HK-2 (cell line): ENCODE measurements at regions not wholly inside any gene's neighbourhood (a gene's known extent, or its start where the extent isn't known, plus 50 kb on each side); places are given as distances from the start of the nearest gene placed in this dataset.

Experiments
- DNase-seq: peaks from one replicate; pipeline ENCODE4 v3.0.0-alpha.2; 2018; ENCODE audit not compliant: unreplicated experiment

DNA sequence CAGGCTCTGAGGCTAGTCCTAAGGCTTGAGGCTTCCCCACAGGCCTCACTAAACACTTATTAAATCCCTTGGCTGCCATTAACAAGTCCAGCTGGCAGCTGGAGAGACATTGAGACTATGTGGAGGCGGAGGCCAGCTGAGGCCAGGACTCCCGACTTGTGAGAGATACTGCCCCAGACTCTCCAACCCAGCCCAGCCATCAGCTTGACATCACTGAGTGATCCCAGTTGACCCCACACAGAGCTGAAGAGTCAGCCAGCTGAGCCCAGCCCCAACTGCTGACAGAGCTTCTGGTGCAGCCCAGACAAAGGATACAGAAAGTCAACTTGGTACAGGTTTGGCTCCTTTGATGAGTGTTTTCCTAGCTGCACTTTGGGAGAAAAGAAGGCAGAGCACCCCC is 343.1 kb downstream of the C16orf95 start:
- DNase-seq = no peak

DNA sequence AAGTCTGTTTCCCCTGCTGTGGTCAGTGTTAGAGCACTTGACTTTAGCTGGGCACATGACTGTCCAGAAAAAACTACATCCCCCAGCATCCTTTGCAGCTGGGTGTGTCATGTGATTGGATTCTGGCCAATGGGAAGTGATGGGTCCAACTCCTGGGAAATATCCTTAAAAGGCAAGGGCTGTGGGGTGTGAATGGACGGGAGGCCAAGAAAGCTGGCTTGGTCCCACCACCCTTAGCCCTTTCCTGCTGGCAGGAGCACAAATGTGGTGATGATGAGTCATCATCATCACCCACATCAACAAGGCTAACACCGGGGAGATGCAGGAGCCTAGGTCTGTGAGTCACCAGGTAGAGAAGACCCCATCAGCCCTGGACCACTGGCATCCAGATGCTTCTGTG is 341.7 kb downstream of the C16orf95 start:
- DNase-seq = peak; percentile 37

DNA sequence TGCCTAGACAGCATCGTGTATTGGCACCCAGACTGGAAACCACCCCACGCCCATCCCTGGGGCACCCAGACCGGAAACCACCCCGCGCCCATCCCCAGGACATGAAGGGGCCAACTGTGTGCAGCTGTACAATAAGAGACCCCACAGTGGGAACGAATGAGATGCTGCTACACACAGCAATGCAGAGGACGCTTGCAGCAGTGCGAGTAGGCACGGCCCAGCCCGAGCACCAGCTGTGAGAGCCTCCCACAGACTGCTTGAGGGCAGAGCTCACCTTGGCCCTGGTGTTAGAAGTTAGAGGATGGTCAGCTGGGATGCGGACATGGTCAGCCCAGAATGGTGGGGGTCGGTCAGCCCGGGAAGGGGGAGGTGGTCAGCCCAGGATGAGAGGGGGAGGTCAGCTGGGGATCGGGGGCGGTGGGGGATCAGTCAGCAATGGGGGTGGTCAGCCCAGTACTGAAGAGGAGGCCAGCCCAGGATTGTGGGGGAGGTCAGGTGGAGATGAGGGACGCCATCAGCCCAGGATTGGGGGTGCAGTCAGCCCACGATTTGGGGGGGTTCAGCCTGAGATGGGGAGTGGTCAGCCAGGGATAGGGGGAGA is 340.0 kb downstream of the C16orf95 start:
- DNase-seq = no peak

DNA sequence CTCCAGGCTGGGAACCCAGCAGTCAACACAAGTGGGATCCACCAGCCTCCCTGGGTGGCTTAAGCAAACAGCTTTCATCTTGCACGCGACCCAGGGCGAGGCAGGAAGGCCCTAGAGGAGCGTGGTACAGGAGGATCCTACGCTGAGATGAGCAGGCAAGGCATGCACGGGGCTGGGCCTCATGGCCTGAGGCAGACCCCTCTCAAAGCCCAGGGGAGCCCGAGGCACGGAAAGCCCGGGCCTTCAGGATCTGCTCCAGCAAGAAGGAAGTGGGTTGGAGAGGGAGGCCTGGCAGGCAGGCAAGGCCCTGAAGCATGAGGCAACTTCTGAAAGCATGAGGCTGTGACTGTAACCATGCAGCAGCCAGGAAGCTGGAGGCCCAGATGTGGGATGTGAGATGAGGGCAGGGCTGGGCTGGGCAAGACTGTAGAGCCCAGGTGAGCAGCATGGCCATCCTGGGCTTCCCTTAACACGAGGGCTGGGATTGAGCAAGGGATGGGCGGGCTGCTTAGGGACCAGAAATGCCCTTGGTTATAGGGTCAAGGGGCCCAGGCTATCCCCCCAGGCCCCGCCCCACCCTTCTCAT is 338.7 kb downstream of the C16orf95 start:
- no peak for DNase-seq

DNA sequence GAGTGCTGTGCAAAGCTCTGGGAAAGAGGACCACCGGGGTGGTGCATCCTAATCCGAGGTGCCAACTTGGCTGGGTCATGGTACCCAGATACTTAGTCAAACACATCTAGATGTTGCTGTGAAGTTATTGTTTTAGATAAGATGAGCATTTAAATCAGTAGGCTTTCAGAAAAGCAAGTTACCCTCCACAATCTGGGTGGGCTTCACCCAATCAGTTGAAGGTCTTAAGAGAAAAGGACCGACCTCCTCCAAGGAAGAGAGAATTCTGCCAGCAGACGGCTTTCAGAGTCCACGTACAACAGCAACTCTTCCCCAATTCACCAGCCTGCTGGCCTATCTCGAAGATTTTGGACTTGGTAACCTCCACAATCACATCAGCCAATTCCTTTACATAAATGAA is 338.1 kb downstream of the C16orf95 start:
- DNase-seq = no peak

DNA sequence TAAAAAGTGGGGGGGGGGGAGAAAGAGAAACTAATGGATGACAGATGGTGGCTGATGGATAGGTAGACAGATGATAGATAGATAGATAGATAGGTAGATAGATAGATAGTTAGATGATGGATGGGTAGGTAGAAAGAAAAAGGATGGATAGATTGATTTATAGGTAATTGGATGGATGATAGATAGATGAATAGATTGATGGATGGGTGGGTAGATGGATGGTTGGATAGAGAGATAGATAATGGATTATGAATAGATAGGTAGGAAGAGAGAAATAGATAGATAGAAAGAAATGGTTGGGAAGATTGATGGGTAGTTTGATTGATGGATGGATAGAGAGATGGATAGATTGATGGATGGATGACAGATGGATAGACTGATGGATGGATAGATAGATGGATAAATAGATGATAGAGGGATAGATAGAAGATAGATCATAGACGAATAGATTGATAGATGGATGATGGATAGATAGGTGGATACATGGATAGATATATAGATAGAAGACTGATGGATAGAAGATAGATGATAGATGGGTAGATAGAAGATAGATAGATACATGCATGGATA is 337.1 kb downstream of the C16orf95 start:
- no peak for DNase-seq

DNA sequence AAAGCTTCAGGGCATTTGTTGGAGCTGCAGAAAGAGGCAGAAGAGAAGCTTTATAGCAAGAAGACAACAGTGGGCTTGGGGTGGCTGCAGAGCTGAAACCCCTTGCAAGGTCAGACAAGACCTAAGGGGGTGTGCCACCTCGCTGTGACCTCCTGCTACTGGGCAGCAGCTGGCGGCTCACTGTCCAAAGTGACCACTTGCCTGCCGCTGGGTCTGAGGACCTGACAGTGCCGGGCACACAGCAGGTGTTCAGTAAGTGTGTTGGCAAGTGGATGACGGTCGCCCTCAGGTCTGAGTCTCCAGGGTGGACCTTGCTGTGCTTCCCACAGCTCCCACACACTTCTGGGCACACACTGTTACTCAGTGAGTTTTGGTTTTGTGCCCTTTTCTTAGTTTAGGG is 336.5 kb downstream of the C16orf95 start:
- no peak for DNase-seq

DNA sequence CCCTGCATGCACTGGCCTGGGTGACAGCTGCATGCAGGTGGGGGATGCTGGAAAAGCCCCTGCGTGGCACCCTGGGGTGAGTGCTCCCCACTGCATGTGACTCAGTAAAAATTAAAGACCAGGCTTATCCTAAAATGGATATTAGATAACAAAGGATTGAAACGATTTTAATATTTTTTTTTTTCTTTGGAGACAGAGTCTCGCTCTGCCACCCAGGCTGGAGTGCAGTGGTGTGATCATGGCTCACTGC is 334.9 kb downstream of the C16orf95 start:
- no peak for DNase-seq

DNA sequence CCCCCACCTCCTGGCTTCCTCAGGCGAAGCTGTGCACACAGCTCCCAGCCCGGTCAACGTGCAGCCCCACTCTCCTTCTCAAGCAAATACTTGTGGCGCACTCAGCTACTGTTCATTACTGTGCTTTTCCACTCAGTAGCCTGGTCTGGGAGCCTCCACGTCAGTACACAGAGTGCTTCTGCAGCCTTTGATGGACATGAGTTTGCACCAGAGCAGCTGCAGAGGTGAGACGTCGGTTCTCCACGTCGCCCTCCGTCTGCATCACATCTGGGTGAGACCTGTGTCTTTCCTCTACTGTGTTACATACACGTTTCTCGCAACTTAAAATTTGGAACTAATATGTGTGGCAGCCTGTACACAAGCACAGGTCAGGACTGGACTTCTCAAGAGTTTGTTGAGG is 334.3 kb downstream of the C16orf95 start:
- DNase-seq = no peak

DNA sequence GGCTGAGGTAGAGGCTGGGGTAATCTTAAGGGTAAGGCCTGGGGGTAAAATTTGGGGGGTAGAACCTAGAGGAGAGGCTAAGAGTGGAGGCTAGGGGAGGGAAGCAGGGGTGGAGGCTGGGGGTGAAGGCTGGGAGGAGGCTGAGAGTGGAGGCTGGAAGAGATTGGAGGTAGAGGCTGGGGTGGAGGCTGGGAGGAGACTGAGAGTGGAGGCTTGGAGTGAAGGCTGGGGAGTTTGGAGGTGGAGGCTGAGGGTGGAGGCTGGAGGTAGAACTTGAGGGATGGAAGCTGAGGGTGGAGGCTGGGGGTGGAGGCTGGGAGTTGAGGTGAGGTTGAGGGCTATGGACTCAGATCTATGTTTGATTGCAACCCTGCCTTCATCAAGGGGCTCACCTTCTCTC is 333.6 kb downstream of the C16orf95 start:
- no peak for DNase-seq

DNA sequence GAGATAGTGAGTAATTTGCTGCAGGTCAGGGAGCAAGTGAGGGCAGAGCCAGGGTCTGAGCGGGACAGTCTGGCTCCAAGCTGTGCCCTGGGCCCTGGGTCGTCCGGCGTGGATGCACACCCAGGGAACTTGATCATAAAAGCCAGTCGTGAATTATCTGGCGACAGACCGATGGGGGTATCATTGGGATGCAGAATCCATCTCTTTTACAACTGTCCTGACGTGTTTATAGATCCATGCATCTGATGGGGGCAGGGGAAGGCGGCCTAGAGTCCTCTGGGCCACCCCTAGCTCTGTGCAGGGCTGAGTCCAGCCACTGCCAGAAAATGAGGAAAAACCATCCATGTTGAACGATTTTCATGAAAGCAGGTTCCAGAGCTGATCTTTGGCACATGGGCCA is 332.8 kb downstream of the C16orf95 start:
- no peak for DNase-seq

DNA sequence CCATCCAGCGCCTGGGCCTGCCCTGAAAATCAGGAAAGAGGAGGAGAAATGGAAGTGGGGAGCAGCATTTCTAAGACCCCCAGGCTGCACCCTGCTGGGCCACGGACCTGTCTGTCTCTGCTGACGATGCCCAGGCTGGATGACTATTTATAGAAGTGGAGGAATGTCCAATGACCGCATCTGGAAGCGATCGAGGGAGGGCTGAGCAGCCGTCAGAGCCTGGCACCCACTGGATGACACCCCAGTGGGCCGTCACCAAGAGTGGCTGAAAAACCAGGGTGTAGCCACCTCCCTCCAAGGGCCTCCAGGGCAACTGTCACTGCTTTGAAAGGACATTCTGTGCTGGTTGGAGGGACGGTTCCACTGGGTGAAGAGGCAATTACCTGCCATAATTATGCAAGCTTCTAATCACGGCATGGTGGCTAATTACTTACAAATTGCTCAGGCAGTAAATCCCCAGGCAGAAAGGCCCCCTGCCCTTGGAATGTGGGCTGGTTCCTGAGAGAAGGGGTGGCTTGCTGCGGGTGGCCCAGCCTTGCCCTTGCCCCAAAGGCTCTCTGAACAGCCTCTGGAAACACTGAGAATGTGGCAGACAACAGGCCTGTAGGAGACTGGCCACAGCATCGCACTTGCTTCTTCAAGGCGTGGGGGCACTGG is 332.1 kb downstream of the C16orf95 start:
- DNase-seq = no peak

DNA sequence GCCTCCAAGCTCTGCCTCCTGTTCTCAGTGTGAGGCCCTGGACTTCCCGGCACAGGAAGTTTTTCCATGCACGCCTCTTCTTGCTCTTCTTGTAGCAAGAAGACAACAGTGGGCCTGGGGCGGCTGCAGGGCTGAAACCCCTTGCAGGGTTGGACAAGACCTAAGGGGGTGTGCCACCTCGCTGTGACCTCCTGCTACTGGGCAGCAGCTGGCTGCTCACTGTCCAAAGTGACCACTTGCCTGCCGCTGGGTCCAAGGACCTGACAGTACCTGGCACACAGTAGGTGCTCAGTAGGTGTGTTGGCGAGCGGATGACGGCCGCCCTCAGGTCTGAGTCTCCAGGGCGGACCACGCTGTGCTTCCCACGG is 331.6 kb downstream of the C16orf95 start:
- no peak for DNase-seq

DNA sequence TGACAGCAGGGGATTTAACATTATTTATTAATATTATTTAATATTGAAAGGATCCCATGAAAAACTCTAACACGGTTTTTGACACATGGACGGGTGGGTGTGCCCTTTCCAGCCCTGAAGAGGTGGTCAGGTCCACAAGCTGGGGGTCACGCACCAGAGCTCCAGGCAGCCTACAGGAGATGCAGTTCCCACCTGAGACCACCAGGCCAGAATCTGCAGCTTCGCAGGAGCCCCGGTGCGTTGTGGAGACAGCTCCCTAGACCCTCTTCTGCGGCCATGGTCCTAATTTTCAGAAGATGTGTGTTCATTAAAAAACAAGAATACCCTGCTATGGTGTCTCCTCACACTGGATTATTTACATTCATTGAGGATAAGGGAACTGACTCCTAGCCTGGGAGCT is 331.1 kb downstream of the C16orf95 start:
- no peak for DNase-seq

DNA sequence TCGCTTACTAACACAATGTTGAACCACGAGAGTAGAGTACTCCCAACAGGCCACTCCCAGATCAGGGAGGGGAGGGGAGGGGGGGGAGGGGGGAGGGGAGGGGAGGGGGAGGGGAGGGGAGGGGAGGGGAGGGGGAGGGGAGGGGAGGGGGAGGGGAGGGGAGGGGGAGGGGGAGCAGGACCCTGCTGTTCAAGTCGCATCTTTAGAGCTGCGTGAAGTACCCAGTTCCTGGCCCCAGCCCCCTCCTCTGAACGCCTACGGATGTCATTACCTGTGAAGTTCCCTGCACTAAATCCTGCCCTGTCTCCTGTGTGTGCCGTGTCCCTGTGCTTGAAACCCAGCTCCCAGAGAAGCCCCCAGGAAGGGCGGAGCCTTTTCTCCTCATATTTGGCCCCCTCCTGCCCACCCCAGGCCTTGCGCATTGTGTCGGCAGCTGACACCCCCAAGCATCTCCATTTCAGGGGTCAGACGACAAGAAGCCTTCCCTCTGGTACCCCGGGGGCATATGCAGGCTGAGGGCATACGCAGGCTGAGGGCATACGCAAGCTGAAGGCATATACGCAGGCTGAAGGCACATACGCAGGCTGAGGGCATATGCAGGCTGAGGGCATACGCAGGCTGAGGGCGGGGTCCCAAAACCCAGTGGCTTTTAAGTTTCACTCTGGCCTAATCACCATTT is 330.2 kb downstream of the C16orf95 start:
- DNase-seq = no peak

DNA sequence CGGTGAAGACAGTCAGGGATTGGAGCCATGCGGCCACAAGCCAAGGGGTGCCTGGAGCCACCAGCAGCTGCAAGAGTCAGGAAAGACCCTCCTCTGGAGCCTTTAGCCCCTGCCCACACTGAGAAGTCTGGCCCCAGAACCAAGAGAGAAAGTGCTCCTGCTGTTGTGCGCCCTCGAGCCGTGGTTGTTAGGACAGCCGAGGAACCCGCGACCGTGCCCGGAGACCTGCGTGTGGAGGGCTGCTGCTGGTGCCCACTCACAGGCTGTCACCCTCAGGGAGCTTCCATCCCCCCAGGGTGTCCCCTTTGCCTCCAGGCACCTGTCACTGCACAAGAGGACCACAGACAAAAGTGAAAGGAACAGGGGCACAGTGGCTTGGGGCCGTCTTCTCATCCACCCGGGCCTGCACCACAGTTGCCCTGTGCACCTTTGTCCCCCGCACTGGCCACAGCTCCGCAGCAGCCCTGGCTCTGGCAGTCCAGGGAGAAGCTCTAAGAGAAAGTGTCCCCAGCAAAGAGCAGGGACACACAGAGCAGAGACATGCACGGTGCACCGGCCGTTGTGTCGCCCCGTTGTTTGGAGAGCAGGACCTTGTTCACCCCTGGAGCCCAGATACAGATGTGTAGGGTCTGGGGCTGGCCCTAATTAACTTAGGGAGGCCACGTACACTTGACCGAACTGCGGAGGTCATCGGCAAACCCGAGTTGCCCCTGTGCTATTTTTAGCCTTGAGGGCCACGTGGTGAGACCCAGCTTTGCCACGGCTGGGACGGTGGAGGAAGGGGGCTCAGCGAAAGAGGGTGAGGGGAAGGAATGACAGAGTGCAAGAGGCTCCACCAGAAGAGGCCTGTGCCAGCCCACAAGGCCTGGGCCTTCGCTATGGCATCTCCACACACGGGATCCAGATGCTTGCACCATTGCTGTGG is 329.2 kb downstream of the C16orf95 start:
- no peak for DNase-seq

DNA sequence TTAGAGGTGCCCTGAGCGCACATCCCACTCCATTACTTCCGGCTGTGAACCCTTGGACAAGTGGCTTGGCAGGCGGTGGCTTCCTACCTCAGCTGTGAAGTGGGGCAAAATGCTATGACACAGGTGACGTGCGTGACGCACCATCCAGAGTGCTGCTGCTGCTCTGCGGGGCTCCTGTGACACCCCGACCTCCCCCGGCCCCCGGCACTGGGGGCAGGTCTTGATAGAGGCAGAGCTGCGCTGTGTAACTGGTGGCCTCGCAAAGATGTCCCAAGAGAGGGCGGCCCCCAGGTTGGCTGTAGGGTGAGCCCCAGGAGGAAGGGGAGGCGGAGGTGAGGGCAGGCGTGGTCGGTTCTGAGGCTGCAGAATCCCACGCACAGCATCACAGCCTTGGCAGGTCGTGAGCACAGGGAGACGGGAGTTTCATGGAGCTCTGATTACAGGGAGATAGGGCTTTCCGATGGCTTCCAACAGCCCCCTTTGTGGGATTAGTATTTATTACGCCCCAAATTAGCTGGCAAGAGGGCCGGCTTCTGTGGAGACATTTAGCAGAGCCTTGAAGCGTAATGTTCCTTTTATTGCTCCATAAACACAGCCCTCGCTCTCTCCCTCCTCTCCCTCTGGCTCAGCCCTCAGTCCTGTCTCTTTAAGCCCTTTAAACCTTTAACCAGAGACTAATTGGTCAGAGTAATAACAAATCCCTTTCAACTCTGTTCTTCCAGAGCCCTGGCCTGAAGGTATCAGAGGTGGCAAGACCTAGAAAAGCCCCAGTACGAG is 328.1 kb downstream of the C16orf95 start:
- no peak for DNase-seq

DNA sequence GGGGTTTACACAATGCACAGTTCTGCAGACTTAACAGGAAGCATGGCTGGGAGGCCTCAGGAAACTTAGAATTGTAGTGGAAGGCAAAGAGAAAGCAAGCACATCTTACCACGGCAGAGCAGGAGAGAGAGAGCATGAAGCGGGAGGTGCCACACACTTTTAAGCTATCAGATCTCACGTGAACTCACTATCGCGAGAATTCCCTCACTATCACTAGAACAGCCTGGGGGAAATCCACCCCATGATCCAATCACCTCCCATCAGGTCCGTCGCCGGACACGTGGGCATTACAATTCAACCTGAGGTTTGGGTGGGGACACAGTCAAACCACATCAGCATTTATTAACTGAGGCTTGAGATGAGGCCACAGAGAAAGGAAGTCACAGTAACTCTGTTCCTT is 326.7 kb downstream of the C16orf95 start:
- peak; percentile 38 for DNase-seq

DNA sequence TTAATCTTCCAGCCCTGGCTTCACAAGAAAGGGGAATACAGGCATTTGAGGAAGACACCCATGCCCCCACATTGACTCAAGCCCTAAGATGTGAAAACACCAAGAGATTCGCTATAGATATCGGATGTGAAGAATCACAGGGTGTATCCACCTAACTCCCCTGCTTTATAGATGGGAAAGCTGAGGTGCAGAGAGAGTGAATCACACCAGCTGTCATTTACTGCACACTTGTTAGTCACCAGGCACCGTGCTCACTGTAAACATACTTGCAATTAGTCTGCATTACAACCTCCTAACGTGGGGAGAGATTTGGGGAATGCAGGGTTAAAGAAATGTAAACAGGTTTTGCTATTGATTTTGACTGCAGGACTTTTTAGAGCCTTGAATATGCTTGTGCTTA is 325.5 kb downstream of the C16orf95 start:
- DNase-seq = no peak

DNA sequence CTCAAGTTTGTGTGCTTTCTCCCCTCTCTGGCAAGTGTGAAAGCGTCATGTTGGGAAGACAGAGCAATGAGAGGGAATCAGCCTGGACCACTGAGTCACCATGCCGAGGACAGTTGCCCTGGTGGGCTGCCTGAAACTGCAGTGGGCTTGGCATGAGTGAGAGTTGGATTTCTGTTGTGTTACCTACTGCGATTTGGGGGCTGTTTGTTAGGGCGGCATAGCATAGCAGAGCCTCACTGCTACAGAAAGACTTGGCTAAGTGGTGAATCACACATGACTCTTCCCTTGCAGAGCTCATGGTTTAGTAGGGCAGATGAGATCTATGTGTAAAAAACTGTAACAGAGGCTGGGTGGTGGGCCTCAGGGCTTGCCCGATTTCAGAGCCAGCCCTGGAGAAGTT is 324.6 kb downstream of the C16orf95 start:
- no peak for DNase-seq

DNA sequence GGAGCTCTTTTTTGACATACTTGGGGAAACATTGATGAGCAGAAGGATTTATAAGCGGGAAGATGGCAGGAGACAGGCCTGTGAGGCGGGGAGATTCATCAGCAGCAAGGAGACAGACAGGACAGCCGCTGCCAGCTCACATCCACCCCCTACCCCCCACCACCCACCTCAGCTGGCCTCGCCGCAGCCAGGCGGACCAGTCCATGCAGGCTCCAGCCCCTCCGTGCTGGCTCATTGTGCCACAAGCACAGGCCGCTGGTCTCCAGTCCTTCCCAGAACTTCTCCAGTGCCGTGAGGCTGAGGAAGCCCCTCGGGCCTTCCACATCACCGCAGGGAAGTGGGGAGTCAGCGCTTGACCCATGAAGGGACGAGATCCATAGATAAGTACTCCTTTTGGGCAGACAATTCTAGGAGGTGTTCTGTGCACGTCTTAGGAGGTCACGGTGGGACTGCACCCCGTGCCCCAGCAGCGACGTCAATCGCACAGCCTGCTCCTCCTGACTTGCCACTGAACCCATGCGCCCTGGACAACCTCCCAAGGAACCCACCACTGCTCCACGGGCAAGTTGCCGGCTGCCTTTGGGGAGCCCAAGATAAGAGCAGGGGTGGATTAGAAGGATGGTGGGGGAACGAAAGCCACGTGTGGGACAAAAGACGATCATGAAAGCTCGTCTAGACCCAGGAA is 323.6 kb downstream of the C16orf95 start:
- DNase-seq = no peak
